SH-SY5Y (cell line): ENCODE measurements at regions not wholly inside any gene's neighbourhood (a gene's known extent, or its start where the extent isn't known, plus 50 kb on each side); places are given as distances from the start of the nearest gene placed in this dataset.

ENCODE experiments used
- GATA2 ChIP-seq: IDR thresholded peaks from 2 replicates; pipeline ENCODE4 v1.6.1; 2011; ENCODE audit warnings: mild to moderate bottlenecking, low read depth, low read length
- GATA3 ChIP-seq: IDR thresholded peaks from 2 replicates; pipeline ENCODE4 v1.6.1; 2011; ENCODE audit warnings: low read depth, mild to moderate bottlenecking, low read length, moderate library complexity

DNA sequence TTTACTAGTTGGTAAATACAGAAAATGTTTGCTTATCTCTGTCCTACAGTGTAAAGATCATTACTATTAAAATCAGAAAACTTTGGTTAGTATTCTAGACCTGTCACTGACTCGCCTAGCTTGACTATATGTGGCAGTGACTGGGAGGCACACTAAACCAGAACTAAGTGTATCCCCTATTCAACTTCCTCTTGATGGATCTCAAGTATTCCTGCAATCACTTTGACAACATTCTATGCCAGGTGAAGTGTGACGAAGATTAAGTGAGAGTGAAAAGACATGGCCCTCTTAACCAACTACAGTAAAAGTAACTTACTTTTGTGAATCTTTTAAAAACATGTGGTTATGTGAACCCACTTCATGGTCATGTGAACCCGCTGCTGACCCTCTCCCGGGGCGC lies 223.0 kb upstream of the ADAMTS5 start:
- TF ChIP-seq GATA3, result no peak
- TF ChIP-seq GATA2, result no peak

DNA sequence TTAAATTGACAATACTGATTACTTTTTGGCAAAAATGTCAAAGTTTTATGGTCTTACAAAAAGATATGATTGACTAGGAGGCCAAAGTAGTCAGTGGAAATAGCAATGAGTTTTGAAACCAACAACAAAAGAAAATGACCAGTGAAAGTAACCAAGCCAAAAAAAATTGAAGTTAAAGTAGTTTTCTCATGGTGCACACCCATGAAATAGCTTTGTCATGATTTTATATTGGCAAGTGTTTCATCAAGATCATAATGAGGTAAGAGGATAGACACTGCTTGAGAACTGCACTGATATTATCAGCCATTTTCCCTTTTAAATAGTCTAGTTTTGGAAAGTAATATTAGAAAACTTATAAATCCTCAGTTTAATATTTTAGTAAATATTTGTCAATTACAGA lies 206.2 kb upstream of the ADAMTS5 start:
- TF ChIP-seq GATA2 (no peak), GATA3 (no peak)

DNA sequence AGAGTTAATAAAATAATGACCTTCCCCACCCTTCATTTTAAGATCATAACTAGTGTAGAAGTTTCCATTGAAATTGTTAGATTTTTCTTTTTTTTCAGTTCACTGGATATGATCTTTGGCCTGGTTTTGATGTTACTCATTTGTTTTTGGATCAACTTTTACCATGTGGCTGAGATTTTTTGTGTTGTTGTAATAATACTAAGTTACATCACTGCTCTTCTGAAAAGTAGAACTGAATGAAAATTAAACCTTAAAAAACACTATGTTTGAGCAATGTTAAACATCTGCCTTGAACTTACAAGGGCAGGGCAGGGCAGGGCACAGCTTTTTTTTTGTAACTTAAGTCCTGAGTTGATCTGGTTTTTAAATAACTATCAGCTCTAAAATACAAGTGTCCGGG lies 204.8 kb upstream of the ADAMTS5 start:
- no peak for TF ChIP-seq GATA2
- TF ChIP-seq GATA3, result no peak

DNA sequence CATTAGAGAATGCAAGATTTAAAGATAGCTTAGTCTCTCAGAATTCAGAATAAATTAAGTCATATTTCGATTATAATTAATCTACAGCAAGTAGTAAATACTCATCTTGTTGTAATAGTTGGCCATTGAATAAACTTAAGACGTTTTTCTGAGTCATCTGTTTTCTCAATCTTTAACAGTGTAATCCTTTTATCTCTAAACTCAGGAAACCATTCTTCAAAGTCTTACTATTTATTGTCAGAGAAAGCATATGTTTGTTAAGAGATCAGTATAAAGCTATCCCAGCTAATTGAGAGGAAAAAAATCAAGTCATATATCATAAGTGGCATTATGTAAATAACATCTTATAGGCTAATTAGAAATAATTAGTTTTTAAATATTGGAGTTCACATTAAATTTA lies 201.2 kb upstream of the ADAMTS5 start:
- TF ChIP-seq GATA3 (no peak), GATA2 (no peak)

DNA sequence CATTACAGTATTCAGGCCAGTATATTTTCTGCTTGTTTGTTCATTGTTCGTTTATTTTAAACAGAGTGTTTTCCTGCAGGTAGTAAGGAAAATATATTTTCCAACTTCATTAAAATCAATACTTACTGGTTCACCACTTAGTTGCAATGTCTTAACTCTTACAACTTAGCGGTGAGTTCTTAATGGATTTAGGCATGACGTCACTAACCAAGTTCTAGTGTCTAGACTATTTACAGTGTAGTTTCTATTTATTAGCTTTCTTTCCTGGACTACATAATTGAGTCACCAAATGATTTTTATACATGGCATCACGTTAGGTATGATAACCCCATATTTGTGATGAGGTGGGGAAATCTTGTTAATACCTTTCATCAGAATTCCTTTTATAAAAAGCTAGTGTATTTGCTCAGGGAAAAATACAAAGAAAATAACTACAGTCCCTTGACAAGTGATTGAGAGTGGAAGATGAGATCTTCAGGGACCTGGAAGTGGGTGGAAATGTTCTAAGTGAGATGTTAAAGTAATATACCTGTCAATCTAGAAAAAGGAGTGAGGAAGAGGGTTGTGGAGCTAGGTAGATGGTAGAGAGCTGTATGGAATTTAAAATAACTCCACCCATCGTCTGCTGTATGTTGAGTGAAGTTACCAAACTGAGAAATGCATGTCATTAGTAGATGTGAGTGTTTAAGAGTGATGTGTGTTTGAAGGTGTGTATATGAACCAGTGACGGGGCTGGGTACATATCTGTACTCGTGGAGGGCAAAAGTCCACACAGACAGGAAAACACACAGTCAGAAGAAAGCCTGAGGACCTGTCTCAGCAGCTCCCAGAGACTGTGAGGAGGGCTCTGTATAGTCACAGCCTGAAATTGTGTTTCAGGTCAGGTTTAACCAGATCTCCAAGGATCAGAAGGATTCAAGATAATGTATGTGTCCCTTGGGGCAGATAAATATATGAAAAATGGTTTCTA lies 197.6 kb upstream of the ADAMTS5 start:
- TF ChIP-seq GATA2, result no peak
- TF ChIP-seq GATA3, result no peak

DNA sequence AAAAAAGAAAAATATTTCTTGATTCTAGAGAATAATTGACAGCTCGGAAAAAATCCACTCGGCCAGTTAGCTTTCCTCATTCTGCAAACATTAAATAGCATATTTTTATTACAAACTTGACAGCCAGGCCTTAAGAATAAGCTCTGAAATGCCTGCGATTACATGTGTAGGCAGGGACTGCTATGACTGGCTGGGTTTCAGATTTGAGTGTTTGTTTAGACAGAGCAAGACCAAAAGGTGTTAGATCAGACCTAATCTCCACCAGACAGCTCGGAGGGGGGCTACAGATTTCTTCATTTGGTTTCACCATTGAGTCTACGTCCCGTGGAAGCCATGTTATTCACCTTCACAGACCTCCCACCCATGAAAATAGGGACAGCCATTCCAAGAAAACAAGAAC lies 192.1 kb upstream of the ADAMTS5 start:
- no peak for TF ChIP-seq GATA2
- TF ChIP-seq GATA3, result no peak

DNA sequence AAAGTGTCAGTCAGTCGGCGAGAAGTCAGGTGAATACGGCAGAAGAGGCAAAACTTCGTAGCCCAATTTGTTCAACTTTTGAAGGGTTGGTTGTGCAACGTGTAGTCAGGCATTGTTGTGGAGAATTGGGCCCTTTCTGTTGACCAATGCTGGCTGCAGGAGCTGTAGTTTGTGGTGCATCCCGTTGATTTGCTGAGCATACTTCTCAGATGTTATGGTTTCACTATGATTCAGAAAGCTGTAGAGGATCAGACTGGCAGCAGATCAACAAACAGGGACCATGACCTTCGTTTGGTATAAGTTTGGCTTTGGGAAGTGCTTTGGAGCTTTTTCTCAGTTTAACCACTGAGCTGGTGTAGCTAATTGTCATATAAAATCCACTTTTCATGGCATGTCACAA lies 190.2 kb upstream of the ADAMTS5 start:
- TF ChIP-seq GATA3, result no peak
- TF ChIP-seq GATA2, result no peak

DNA sequence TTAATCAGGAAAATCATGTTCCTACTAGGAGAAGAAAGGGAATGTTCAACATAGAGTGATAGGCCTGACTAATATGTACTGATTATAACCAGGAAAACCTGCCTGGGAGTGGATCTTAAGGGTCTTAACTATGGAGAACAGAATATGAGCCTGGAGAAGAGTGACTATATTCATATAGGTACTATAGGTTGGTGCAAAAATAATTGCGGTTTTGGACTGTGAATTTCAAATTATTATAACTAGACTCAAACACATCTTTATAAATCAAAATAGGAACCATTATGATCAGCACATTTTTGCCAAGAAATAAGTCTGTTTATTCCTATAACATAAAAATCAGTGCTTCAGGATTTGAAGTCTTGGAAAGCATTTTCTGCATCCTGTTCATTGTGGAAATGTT lies 189.8 kb upstream of the ADAMTS5 start:
- TF ChIP-seq GATA2 (no peak), GATA3 (no peak)

DNA sequence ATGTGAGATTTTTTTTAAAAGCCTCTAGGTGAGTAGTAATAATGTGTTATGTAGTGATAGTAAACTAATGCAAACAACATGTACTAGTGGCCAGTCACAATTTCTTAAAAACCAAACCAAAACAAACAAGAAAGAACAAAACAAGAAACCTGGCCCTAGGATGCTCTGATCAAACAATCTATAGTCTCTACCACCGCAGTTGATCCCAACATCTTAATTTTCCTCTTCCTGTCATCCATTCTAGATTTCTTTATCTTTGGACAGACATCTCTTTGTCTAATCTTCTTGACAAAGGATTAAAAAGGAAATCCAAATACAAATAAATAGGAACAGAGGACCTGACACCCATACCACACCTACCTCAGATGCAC lies 188.2 kb upstream of the ADAMTS5 start:
- no peak for TF ChIP-seq GATA3
- no peak for TF ChIP-seq GATA2

DNA sequence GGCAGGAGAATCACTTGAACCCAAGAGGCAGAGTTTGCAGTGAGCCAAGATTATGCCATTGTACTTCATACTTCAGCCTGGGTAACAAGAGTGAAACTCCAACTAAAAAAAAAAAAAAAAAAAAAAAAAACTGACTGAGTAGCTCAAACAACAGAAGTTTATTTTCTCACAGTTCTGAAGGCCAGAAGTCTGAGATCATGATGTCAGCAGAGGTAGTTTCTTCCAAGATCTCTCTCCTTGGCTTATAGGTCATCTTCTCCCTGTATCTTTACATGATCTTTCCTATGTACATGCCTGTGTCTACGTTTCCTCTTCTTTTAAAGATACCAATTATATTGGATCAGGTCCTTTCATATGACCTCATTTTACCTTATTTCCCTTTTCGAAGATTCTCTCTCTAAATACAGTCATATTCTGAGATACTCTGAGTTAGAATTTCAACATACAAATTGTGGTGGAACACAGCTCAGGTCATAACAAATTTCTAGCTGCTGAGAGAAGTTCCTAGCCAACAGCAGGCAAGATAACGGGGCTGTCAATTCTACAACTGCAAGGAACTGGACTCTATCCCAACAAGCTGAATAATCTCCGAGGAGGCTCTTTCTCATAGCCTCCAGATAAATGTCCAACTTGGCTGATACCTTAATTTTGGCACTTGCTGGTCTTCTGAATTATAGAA lies 187.7 kb upstream of the ADAMTS5 start:
- no peak for TF ChIP-seq GATA2
- no peak for TF ChIP-seq GATA3

DNA sequence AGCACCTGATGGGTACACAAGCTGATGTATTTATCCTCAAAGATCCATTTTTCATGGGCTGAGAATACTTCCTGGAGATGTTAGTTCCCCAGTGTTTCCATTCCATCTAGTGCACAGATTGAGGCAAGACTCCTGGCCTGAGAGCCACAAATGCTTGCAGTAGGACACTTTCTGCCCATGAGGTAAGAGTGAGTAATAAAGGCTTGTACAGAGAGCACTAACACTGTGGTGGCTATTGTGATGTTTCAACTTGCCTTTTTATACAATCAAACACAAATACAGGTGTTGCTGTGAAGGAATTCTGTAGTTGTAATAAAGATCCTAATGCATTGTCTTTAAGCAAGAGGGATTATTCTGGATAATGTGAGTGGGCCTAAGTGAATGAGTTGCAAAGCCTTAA lies 186.1 kb upstream of the ADAMTS5 start:
- no peak for TF ChIP-seq GATA3
- no peak for TF ChIP-seq GATA2

DNA sequence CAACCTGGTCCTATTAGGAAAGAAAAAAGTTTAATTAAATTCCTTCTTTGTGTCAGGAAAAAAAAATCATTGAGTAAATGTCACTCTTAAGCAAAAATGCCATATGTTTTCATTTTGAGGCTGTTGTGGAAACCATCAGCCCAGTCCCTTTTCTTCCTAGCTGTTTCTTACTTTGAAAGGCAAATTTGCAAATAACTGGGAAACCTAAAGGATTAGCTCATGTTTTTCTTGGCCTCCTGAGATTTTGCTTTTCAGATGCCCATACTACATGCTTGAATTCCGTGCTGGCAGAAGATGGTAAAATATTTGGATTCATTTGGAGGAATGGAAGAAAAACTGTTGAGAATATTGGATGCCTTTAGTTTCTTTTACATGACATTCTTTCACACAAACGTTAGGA lies 182.1 kb upstream of the ADAMTS5 start:
- TF ChIP-seq GATA3, result no peak
- TF ChIP-seq GATA2, result no peak

DNA sequence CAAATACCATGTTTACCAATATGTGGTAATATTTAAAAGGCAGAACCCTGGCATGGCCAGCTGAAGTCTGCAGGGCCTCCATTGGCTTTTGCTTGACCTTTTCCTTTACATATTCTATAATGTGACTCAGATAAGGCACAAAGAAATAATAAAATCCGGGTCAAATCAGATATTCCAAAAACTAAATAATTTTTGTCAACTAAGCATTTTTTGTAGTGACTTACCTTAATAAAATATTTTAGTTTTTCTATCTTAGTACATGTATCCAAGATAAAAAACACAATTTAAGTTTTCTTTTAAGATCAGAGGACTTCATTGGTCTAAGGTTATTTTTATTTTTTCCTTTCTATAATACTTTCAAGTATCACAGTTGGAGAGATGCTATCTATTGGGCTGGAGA lies 179.4 kb upstream of the ADAMTS5 start:
- TF ChIP-seq GATA2 (no peak), GATA3 (no peak)

DNA sequence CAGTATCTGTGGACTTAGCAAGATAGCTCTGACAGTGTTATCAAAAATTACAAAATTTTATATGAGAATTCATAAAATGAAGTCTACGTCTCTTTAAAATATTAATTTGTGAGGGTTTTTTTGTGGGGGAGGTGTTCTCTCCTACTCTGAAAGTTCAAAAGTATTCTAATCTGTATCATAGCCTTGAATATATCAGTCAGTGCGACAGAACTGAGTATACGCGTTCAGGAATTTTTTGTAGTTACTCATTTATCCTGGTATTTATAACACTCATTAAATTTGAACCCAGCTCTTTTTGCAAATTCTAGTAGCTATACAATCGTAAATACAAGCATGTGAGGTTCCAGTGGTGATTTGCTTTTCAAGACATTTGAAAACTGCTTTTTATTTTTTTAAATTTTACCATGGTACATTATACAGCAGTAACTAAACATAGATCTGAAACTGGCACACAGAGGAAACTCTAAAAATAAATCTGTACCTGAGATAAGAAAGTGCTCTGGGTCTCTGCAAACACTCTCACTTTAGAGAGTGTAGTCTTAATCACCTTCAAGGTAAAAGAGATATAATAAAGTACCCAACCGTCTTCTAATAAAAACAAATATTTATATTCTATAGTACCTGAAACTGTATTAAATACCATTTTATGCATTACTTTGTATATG lies 178.4 kb upstream of the ADAMTS5 start:
- TF ChIP-seq GATA3 (no peak), GATA2 (no peak)

DNA sequence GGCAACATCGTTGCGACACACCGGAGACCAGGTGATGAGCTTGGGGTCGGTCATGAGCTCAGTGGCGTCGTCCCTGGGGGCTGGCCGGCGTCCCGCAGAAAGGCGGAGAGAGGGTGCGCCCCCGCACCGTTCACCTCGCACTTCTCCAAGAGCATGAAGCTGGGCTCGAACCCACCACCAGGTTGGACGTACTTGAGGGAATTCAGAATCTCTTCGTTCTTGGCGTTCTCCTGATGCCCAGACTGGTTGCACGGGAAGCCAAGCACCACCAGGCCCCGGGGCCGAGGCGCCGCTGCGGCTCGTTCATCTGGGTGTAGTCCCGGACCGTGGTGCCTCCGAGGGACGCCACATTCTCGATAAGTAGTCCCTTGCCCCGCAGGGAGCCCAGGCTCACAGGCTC lies 176.6 kb upstream of the ADAMTS5 start:
- TF ChIP-seq GATA3, result no peak
- TF ChIP-seq GATA2, result no peak

DNA sequence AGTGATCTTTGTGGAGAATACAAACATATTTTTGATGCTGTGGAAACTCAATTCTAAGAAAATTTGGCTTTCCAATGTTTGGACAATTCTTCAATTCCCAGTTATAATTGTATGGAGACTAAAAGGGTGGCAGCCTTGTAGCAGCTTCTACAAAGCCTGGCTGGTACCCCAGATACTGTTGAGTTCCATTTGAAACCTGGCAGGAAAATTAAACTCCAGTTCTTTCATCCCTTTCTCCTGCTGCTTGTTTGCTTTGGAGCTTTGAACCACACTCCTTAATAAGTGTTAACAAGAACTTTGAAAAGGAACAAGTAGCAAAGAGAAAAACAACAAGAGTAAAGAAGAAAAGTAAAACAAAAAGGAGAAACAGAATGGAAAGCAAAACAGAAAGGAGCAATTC lies 172.6 kb upstream of the ADAMTS5 start:
- TF ChIP-seq GATA3, result no peak
- no peak for TF ChIP-seq GATA2
